OCI-LY7 (cell line): ENCODE measurements at regions not wholly inside any gene's neighbourhood (a gene's known extent, or its start where the extent isn't known, plus 50 kb on each side); places are given as distances from the start of the nearest gene placed in this dataset.

Source experiments
- CTCF ChIP-seq: fragments of 200-600 bp; sonication (generic); conservative IDR thresholded peaks from 2 replicates; pipeline ENCODE4 v1.5.1; 2014; ENCODE audit warnings: mild to moderate bottlenecking, antibody characterized with exemption, low read length, moderate library complexity, mixed read lengths
- EZH2phosphoT487 ChIP-seq: fragments of 200-600 bp; sonication (generic); IDR thresholded peaks from 2 replicates; pipeline ENCODE4 v1.6.1; 2018; ENCODE audit warnings: low read depth, borderline replicate concordance, mild to moderate bottlenecking, mixed run types, antibody characterized with exemption, low read length, moderate library complexity, mixed read lengths

- no peak for TF ChIP-seq CTCF
- no peak for TF ChIP-seq EZH2phosphoT487
Measured at GRCh38 chr14:30131581-30132097, 204.0 kb upstream of the PRKD1 start.
